NCI-H2081 (cell line): ENCODE measurements at regions not wholly inside any gene's neighbourhood (a gene's known extent, or its start where the extent isn't known, plus 50 kb on each side); places are given as distances from the start of the nearest gene placed in this dataset.

ENCODE experiments used
- DNase-seq, 2 experiments: peaks; one replicate each; lab custom pipeline; 2025; lab: John Stamatoyannopoulos, UW

- no peak for DNase-seq
Observed at GRCh38 chrX:124994404-124994803, 325.3 kb upstream of the TEX13C start.

DNA sequence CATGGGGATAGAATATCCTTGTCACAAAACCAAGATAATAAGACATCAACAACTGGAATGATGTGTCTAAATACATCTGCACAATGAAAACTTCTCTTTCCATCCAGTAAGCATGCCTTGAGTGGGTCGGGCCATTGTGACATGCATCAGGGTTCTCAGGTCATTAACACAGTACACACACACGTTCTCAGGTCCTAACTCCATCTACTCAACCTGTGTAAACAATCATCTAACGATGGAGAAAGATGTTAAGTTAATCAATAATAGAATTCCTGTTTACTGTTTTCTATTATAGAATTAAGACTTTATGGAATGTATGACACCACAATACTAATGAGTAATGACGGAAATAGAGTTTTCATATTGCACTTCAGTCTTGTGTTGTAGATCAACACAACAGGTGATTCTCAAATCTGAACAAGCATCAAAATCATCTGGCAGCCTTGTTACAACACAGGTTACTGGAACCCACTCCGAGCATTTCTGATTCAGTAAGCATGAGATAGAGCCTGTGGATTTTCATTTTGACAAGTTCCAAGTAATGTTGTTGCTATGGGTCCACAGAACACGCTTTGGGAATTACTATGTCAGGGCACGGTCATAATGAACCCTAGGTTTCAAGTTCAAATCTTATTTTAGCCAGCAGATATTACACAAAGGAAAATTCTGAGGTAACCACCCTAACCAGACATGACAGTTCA lies 315.8 kb upstream of the TEX13C start:
- DNase-seq = no peak

GRCh38 chrX:125004799-125005198 lies 314.9 kb upstream of the TEX13C start:
- DNase-seq = peak in 1 of 2 experiments; percentile 18

DNA sequence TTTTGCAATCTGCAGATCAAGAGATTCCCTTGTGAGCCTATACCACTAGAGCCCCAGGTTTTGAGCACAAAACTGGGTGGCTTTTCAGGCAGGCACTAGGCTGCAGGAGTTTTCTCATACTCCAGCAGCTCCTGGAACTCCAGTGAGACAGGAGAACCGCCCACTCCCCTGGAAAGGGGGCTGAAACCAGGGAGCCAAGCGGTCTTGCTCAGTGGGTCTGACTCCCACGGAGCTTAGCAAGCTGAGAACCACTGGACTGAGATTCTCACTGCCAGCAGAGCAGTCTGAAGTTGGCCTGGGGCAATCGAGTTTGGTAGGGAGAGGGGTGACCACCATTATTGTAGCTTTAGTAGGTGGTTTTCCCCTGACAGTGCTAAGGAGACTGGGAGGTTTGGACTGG lies 313.8 kb upstream of the TEX13C start:
- DNase-seq = no peak

DNA sequence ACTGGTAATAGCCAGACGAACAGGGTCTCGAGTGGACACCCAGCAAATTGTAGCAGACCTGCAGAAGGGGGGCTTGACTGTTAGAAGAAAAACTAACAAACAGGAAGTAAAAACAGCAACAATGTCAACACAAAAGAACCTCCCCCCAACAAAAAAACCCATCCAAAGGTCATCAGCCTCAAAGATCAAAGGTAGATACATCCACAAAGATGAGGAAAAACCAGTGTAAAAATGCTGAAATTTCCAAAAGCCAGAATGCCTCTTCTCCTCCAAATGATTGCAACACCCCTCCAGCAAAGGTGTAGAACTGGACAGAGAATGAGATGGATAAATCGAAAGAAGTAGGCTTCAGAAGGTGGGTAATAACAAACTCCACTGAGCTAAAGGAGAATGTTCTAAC lies 313.0 kb upstream of the TEX13C start:
- DNase-seq = no peak

GRCh38 chrX:125012585-125012984 lies 307.1 kb upstream of the TEX13C start:
- no peak for DNase-seq

- DNase-seq = no peak
Observed at GRCh38 chrX:125029131-125029530, 290.5 kb upstream of the TEX13C start.
